ENCODE measurements at regions not wholly inside any gene's neighbourhood (a gene's known extent, or its start where the extent isn't known, plus 50 kb on each side); places are given as distances from the start of the nearest gene placed in this dataset.

- Histone ChIP-seq H3K9me3 (ENCODE audit: insufficient read depth, low read depth, low read length) (no peaks in the 10 kb centered on the region), H2AFZ (ENCODE audit: low read depth, low read length) (no peak overlapping the region), H3K36me3 (ENCODE audit: insufficient read depth, low read length) (no peaks in the 10 kb centered on the region), H3K9ac (ENCODE audit: low read length) (no peak overlapping the region), H4K20me1 (ENCODE audit: insufficient read depth, low read length) (no peaks in the 10 kb centered on the region), H3K4me1 (ENCODE audit: insufficient read depth, low read length) (no peaks in the 10 kb centered on the region), H3K4me2 (ENCODE audit: low read length) (no peak overlapping the region), H3K79me2 (ENCODE audit: insufficient read depth, low read length) (no peaks in the 10 kb centered on the region), H3K27me3 (ENCODE audit: insufficient read depth, low read length) (peaks cover 3% of the 10 kb centered on the region), H3K27ac (ENCODE audit: low read depth, low read length) (no peak overlapping the region), H3K4me3 (ENCODE audit: insufficient read depth, low read depth, low read length) (no peak overlapping the region)
- Mint-ChIP-seq H3K4me1 (ENCODE audit: low read depth, unreplicated experiment) (peaks cover 9% of the 10 kb centered on the region), H3K9me3 (ENCODE audit: unreplicated experiment) (no peaks in the 10 kb centered on the region), H3K27ac (ENCODE audit: unreplicated experiment) (no peak overlapping the region), H3K36me3 (ENCODE audit: low read depth, unreplicated experiment) (peaks cover 2% of the 10 kb centered on the region), H3K4me3 (ENCODE audit: unreplicated experiment) (no peak overlapping the region), H3K27me3 (ENCODE audit: low read depth, unreplicated experiment) (peaks cover 11% of the 10 kb centered on the region)
- no peak for DNase-seq (ENCODE audit: low read depth)
- TF ChIP-seq EZH2 (IDR thresholded peaks at IDR 0.05; ENCODE audit: insufficient read depth, low read length): no peak
- TF ChIP-seq, protein P1, sequence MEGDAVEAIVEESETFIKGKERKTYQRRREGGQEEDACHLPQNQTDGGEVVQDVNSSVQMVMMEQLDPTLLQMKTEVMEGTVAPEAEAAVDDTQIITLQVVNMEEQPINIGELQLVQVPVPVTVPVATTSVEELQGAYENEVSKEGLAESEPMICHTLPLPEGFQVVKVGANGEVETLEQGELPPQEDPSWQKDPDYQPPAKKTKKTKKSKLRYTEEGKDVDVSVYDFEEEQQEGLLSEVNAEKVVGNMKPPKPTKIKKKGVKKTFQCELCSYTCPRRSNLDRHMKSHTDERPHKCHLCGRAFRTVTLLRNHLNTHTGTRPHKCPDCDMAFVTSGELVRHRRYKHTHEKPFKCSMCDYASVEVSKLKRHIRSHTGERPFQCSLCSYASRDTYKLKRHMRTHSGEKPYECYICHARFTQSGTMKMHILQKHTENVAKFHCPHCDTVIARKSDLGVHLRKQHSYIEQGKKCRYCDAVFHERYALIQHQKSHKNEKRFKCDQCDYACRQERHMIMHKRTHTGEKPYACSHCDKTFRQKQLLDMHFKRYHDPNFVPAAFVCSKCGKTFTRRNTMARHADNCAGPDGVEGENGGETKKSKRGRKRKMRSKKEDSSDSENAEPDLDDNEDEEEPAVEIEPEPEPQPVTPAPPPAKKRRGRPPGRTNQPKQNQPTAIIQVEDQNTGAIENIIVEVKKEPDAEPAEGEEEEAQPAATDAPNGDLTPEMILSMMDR (IDR thresholded peaks at IDR 0.05; ENCODE audit: insufficient read depth, low read depth, low read length): no peak
- FAIRE-seq: no peak
Measured at GRCh38 chr15:93182703-93183205, 93.7 kb upstream of the RGMA start.

- no peak overlapping the region for H3K9ac ChIP-seq (ENCODE audit: low read length)
- no peaks in the 10 kb centered on the region for H3K79me2 ChIP-seq (ENCODE audit: insufficient read depth, low read length)
- peaks cover 9% of the 10 kb centered on the region for H3K4me1 Mint-ChIP-seq (ENCODE audit: low read depth, unreplicated experiment)
- no peaks in the 10 kb centered on the region for H3K4me1 ChIP-seq (ENCODE audit: insufficient read depth, low read length)
- TF ChIP-seq, protein P1 (IDR thresholded peaks at IDR 0.05; ENCODE audit: insufficient read depth, low read depth, low read length): no peak
- no peak for TF ChIP-seq EZH2 (IDR thresholded peaks at IDR 0.05; ENCODE audit: insufficient read depth, low read length)
- DNase-seq (ENCODE audit: low read depth): no peak
- H2AFZ ChIP-seq (ENCODE audit: low read depth, low read length): no peak overlapping the region
- H3K4me3 Mint-ChIP-seq (ENCODE audit: unreplicated experiment): no peak overlapping the region
- no peak overlapping the region for H3K27ac ChIP-seq (ENCODE audit: low read depth, low read length)
- peaks cover 3% of the 10 kb centered on the region for H3K27me3 ChIP-seq (ENCODE audit: insufficient read depth, low read length)
- H3K27ac Mint-ChIP-seq (ENCODE audit: unreplicated experiment): no peak overlapping the region
- H3K9me3 Mint-ChIP-seq (ENCODE audit: unreplicated experiment): no peaks in the 10 kb centered on the region
- peaks cover 2% of the 10 kb centered on the region for H3K36me3 Mint-ChIP-seq (ENCODE audit: low read depth, unreplicated experiment)
- no peaks in the 10 kb centered on the region for H3K36me3 ChIP-seq (ENCODE audit: insufficient read depth, low read length)
- H3K27me3 Mint-ChIP-seq (ENCODE audit: low read depth, unreplicated experiment): peaks cover 7% of the 10 kb centered on the region
- H4K20me1 ChIP-seq (ENCODE audit: insufficient read depth, low read length): no peaks in the 10 kb centered on the region
- no peaks in the 10 kb centered on the region for H3K9me3 ChIP-seq (ENCODE audit: insufficient read depth, low read depth, low read length)
- no peak overlapping the region for H3K4me2 ChIP-seq (ENCODE audit: low read length)
- H3K4me3 ChIP-seq (ENCODE audit: insufficient read depth, low read depth, low read length): no peak overlapping the region
- FAIRE-seq: no peak
Measured at GRCh38 chr15:93180656-93181055, 91.6 kb upstream of the RGMA start.

- no peak overlapping the region for H3K27ac Mint-ChIP-seq (ENCODE audit: unreplicated experiment)
- no peak for TF ChIP-seq EZH2 (IDR thresholded peaks at IDR 0.05; ENCODE audit: insufficient read depth, low read length)
- TF ChIP-seq, protein P1 (IDR thresholded peaks at IDR 0.05; ENCODE audit: insufficient read depth, low read depth, low read length): no peak
Measured at GRCh38 chr15:93180128-93180527, 91.1 kb upstream of the RGMA start.

More at GRCh38 chr15:93180128-93180527, 91.1 kb upstream of the RGMA start:
- Histone ChIP-seq H3K4me2 (ENCODE audit: low read length) (no peak overlapping the region), H3K79me2 (ENCODE audit: insufficient read depth, low read length) (no peaks in the 10 kb centered on the region), H3K9ac (ENCODE audit: low read length) (no peak overlapping the region), H3K4me3 (ENCODE audit: insufficient read depth, low read depth, low read length) (no peak overlapping the region), H3K27me3 (ENCODE audit: insufficient read depth, low read length) (peaks cover under 1% of the 10 kb centered on the region), H3K9me3 (ENCODE audit: insufficient read depth, low read depth, low read length) (no peaks in the 10 kb centered on the region), H3K27ac (ENCODE audit: low read depth, low read length) (no peak overlapping the region), H4K20me1 (ENCODE audit: insufficient read depth, low read length) (no peaks in the 10 kb centered on the region), H3K36me3 (ENCODE audit: insufficient read depth, low read length) (no peaks in the 10 kb centered on the region), H3K4me1 (ENCODE audit: insufficient read depth, low read length) (no peaks in the 10 kb centered on the region), H2AFZ (ENCODE audit: low read depth, low read length) (no peak overlapping the region)
- Mint-ChIP-seq H3K36me3 (ENCODE audit: low read depth, unreplicated experiment) (peaks cover 2% of the 10 kb centered on the region), H3K4me1 (ENCODE audit: low read depth, unreplicated experiment) (peaks cover 9% of the 10 kb centered on the region), H3K4me3 (ENCODE audit: unreplicated experiment) (no peak overlapping the region), H3K27me3 (ENCODE audit: low read depth, unreplicated experiment) (peaks cover 10% of the 10 kb centered on the region), H3K9me3 (ENCODE audit: unreplicated experiment) (peaks cover 3% of the 10 kb centered on the region)
- DNase-seq (ENCODE audit: low read depth): no peak
- FAIRE-seq: no peak
